ENCODE measurements at regions not wholly inside any gene's neighbourhood (a gene's known extent, or its start where the extent isn't known, plus 50 kb on each side); places are given as distances from the start of the nearest gene placed in this dataset.

GRCh38 chr7:42743077-42743858 is 168.6 kb downstream of the C7orf25 start:
- H3K9me3 Mint-ChIP-seq: peaks cover 6% of the 10 kb centered on the region
- no peak overlapping the region for H3K4me3 Mint-ChIP-seq
- H3K27me3 Mint-ChIP-seq: peaks cover 5% of the 10 kb centered on the region
- no peaks in the 10 kb centered on the region for H3K36me3 Mint-ChIP-seq (ENCODE audit: low read depth)
- no peak overlapping the region for H3K27ac Mint-ChIP-seq
- H3K4me1 Mint-ChIP-seq (ENCODE audit: low read depth): no peaks in the 10 kb centered on the region

- H3K4me1 Mint-ChIP-seq (ENCODE audit: low read depth): no peaks in the 10 kb centered on the region
- peaks cover 8% of the 10 kb centered on the region for H3K9me3 Mint-ChIP-seq
- peaks cover 5% of the 10 kb centered on the region for H3K27me3 Mint-ChIP-seq
- H3K27ac Mint-ChIP-seq: no peak overlapping the region
- H3K36me3 Mint-ChIP-seq (ENCODE audit: low read depth): no peaks in the 10 kb centered on the region
- no peak overlapping the region for H3K4me3 Mint-ChIP-seq
Observed at GRCh38 chr7:42742318-42742717, 169.6 kb downstream of the C7orf25 start.

GRCh38 chr7:42740408-42740807 is 171.5 kb downstream of the C7orf25 start:
- Mint-ChIP-seq H3K27me3 (peaks cover 6% of the 10 kb centered on the region), H3K4me3 (no peak overlapping the region), H3K4me1 (ENCODE audit: low read depth) (no peaks in the 10 kb centered on the region), H3K36me3 (ENCODE audit: low read depth) (no peaks in the 10 kb centered on the region), H3K9me3 (peaks cover 4% of the 10 kb centered on the region), H3K27ac (no peak overlapping the region)

GRCh38 chr7:42739638-42740037 is 172.2 kb downstream of the C7orf25 start:
- Mint-ChIP-seq H3K4me3 (no peak overlapping the region), H3K27me3 (peaks cover 10% of the 10 kb centered on the region), H3K27ac (no peak overlapping the region)

GRCh38 chr7:42736931-42737330 is 174.9 kb downstream of the C7orf25 start:
- Mint-ChIP-seq H3K36me3 (ENCODE audit: low read depth) (no peaks in the 10 kb centered on the region), H3K27ac (no peak overlapping the region), H3K4me3 (no peak overlapping the region), H3K9me3 (peaks cover 4% of the 10 kb centered on the region), H3K4me1 (ENCODE audit: low read depth) (no peaks in the 10 kb centered on the region), H3K27me3 (peaks cover 9% of the 10 kb centered on the region)

More at GRCh38 chr7:42739638-42740037, 172.2 kb downstream of the C7orf25 start:
- Mint-ChIP-seq H3K36me3 (ENCODE audit: low read depth) (no peaks in the 10 kb centered on the region), H3K9me3 (peaks cover 4% of the 10 kb centered on the region), H3K4me1 (ENCODE audit: low read depth) (no peaks in the 10 kb centered on the region)

GRCh38 chr7:42735081-42735480 is 176.8 kb downstream of the C7orf25 start:
- no peak overlapping the region for H3K4me3 Mint-ChIP-seq
- H3K4me1 Mint-ChIP-seq (ENCODE audit: low read depth): no peaks in the 10 kb centered on the region
- peaks cover 4% of the 10 kb centered on the region for H3K9me3 Mint-ChIP-seq
- H3K27me3 Mint-ChIP-seq: peaks cover 9% of the 10 kb centered on the region
- H3K27ac Mint-ChIP-seq: no peak overlapping the region
- no peaks in the 10 kb centered on the region for H3K36me3 Mint-ChIP-seq (ENCODE audit: low read depth)

GRCh38 chr7:42734568-42734967 is 177.3 kb downstream of the C7orf25 start:
- Mint-ChIP-seq H3K36me3 (ENCODE audit: low read depth) (no peaks in the 10 kb centered on the region), H3K27ac (no peak overlapping the region)

GRCh38 chr7:42733040-42733439 is 178.8 kb downstream of the C7orf25 start:
- H3K4me1 Mint-ChIP-seq (ENCODE audit: low read depth): no peaks in the 10 kb centered on the region
- no peak overlapping the region for H3K4me3 Mint-ChIP-seq
- no peaks in the 10 kb centered on the region for H3K9me3 Mint-ChIP-seq
- H3K27ac Mint-ChIP-seq: no peak overlapping the region
- H3K27me3 Mint-ChIP-seq: peaks cover 9% of the 10 kb centered on the region
- H3K36me3 Mint-ChIP-seq (ENCODE audit: low read depth): no peaks in the 10 kb centered on the region

More at GRCh38 chr7:42734568-42734967, 177.3 kb downstream of the C7orf25 start:
- Mint-ChIP-seq H3K4me3 (no peak overlapping the region), H3K9me3 (peaks cover 4% of the 10 kb centered on the region), H3K4me1 (ENCODE audit: low read depth) (no peaks in the 10 kb centered on the region), H3K27me3 (peaks cover 9% of the 10 kb centered on the region)

GRCh38 chr7:42730586-42730985 is 181.3 kb downstream of the C7orf25 start:
- no peak overlapping the region for H3K27ac Mint-ChIP-seq
- H3K4me3 Mint-ChIP-seq: no peak overlapping the region
- H3K9me3 Mint-ChIP-seq: no peaks in the 10 kb centered on the region
- no peaks in the 10 kb centered on the region for H3K36me3 Mint-ChIP-seq (ENCODE audit: low read depth)
- H3K4me1 Mint-ChIP-seq (ENCODE audit: low read depth): no peaks in the 10 kb centered on the region
- peaks cover 13% of the 10 kb centered on the region for H3K27me3 Mint-ChIP-seq

GRCh38 chr7:42729053-42729765 is 182.7 kb downstream of the C7orf25 start:
- Mint-ChIP-seq H3K36me3 (ENCODE audit: low read depth) (no peaks in the 10 kb centered on the region), H3K27me3 (peaks cover 4% of the 10 kb centered on the region), H3K27ac (no peak overlapping the region), H3K4me1 (ENCODE audit: low read depth) (no peaks in the 10 kb centered on the region), H3K9me3 (no peaks in the 10 kb centered on the region), H3K4me3 (no peak overlapping the region)

- Mint-ChIP-seq H3K4me1 (ENCODE audit: low read depth) (no peaks in the 10 kb centered on the region), H3K27ac (no peak overlapping the region), H3K36me3 (ENCODE audit: low read depth) (no peaks in the 10 kb centered on the region), H3K27me3 (peaks cover 4% of the 10 kb centered on the region), H3K9me3 (no peaks in the 10 kb centered on the region), H3K4me3 (no peak overlapping the region)
Observed at GRCh38 chr7:42727451-42727850, 184.4 kb downstream of the C7orf25 start.

GRCh38 chr7:42726066-42726785 is 185.6 kb downstream of the C7orf25 start:
- no peaks in the 10 kb centered on the region for H3K4me1 Mint-ChIP-seq (ENCODE audit: low read depth)
- H3K9me3 Mint-ChIP-seq: no peaks in the 10 kb centered on the region
- H3K27ac Mint-ChIP-seq: no peak overlapping the region
- no peak overlapping the region for H3K4me3 Mint-ChIP-seq
- no peaks in the 10 kb centered on the region for H3K36me3 Mint-ChIP-seq (ENCODE audit: low read depth)
- peaks cover 4% of the 10 kb centered on the region for H3K27me3 Mint-ChIP-seq

- no peaks in the 10 kb centered on the region for H3K36me3 Mint-ChIP-seq (ENCODE audit: low read depth)
- H3K27ac Mint-ChIP-seq: no peak overlapping the region
- no peaks in the 10 kb centered on the region for H3K4me1 Mint-ChIP-seq (ENCODE audit: low read depth)
- peaks cover 6% of the 10 kb centered on the region for H3K9me3 Mint-ChIP-seq
- no peak overlapping the region for H3K4me3 Mint-ChIP-seq
- peaks cover 4% of the 10 kb centered on the region for H3K27me3 Mint-ChIP-seq
Observed at GRCh38 chr7:42722716-42723115, 189.2 kb downstream of the C7orf25 start.

GRCh38 chr7:42722198-42722597 is 189.7 kb downstream of the C7orf25 start:
- Mint-ChIP-seq H3K36me3 (ENCODE audit: low read depth) (no peaks in the 10 kb centered on the region), H3K27ac (no peak overlapping the region), H3K27me3 (peaks cover 4% of the 10 kb centered on the region), H3K9me3 (peaks cover 6% of the 10 kb centered on the region), H3K4me1 (ENCODE audit: low read depth) (no peaks in the 10 kb centered on the region), H3K4me3 (no peak overlapping the region)

Measured in stimulated activated naive CD8-positive, alpha-beta T cell treated with anti-CD3 and anti-CD28 coated beads, Interleukin-15, Interleukin-2, amounts not matched to agents 100 ng/mL and 50 ng/mL, for 24 hours (primary cell).